ENCODE measurements at regions not wholly inside any gene's neighbourhood (a gene's known extent, or its start where the extent isn't known, plus 50 kb on each side); places are given as distances from the start of the nearest gene placed in this dataset.

GRCh38 chr3:66809595-66809958, 188.5 kb upstream of the KBTBD8 start:
- peaks cover 5% of the 10 kb centered on the region for H3K4me1 Mint-ChIP-seq
- Histone ChIP-seq H3K4me1 (no peaks in the 10 kb centered on the region), H3K4me2 (no peak overlapping the region), H3K27ac (no peak overlapping the region), H4K20me1 (ENCODE audit: low read depth) (no peaks in the 10 kb centered on the region), H3K9me3 (ENCODE audit: low read depth) (no peaks in the 10 kb centered on the region), H3K36me3 (no peaks in the 10 kb centered on the region), H3K79me2 (ENCODE audit: low read depth) (no peaks in the 10 kb centered on the region), H3K9ac (no peak overlapping the region), H3K27me3 (no peaks in the 10 kb centered on the region), H3F3A (ENCODE audit: low read depth) (peaks cover 5% of the 10 kb centered on the region), H3K4me3 (no peak overlapping the region), H2AFZ (replicated peaks) (peak overlapping the region; percentile 7)
- no peaks in the 10 kb centered on the region for H3K9me3 Mint-ChIP-seq
- peaks cover 5% of the 10 kb centered on the region for H3K27me3 Mint-ChIP-seq (ENCODE audit: insufficient read depth, low read depth)
- no peak overlapping the region for H3K4me3 Mint-ChIP-seq
- no peak for DNase-seq (ENCODE audit: low spot score)
- H3K27ac Mint-ChIP-seq: no peak overlapping the region
- H3K36me3 Mint-ChIP-seq: no peaks in the 10 kb centered on the region
- TF ChIP-seq EZH2 (IDR thresholded peaks at IDR 0.05) (no peak), EZH2phosphoT487 (IDR thresholded peaks at IDR 0.05) (no peak), CTCF (IDR thresholded peaks at IDR 0.05) (no peak)

- no peaks in the 10 kb centered on the region for H3K9me3 Mint-ChIP-seq
- peaks cover 18% of the 10 kb centered on the region for H3K4me1 Mint-ChIP-seq
- peak overlapping the region; percentile 24 for H3K27ac Mint-ChIP-seq
- H3K9ac ChIP-seq: no peak overlapping the region
- H3K4me2 ChIP-seq: no peak overlapping the region
- H4K20me1 ChIP-seq (ENCODE audit: low read depth): no peaks in the 10 kb centered on the region
- H3K79me2 ChIP-seq (ENCODE audit: low read depth): no peaks in the 10 kb centered on the region
- no peak for TF ChIP-seq EZH2 (IDR thresholded peaks at IDR 0.05)
- TF ChIP-seq EZH2phosphoT487 (IDR thresholded peaks at IDR 0.05): no peak
- no peak for TF ChIP-seq CTCF (IDR thresholded peaks at IDR 0.05)
- no peaks in the 10 kb centered on the region for H3K27me3 ChIP-seq
- no peak for DNase-seq (ENCODE audit: low spot score)
- H3F3A ChIP-seq (ENCODE audit: low read depth): peaks cover 5% of the 10 kb centered on the region
- no peak overlapping the region for H2AFZ ChIP-seq (replicated peaks)
- peaks cover 3% of the 10 kb centered on the region for H3K27me3 Mint-ChIP-seq (ENCODE audit: insufficient read depth, low read depth)
- no peaks in the 10 kb centered on the region for H3K36me3 Mint-ChIP-seq
- no peak overlapping the region for H3K27ac ChIP-seq
- H3K4me3 Mint-ChIP-seq: no peak overlapping the region
- no peaks in the 10 kb centered on the region for H3K36me3 ChIP-seq
- H3K4me1 ChIP-seq: no peaks in the 10 kb centered on the region
- no peak overlapping the region for H3K4me3 ChIP-seq
- no peaks in the 10 kb centered on the region for H3K9me3 ChIP-seq (ENCODE audit: low read depth)
Measured at GRCh38 chr3:66812136-66812535, 186.0 kb upstream of the KBTBD8 start.

GRCh38 chr3:66812741-66813140, 185.4 kb upstream of the KBTBD8 start:
- no peak overlapping the region for H3K9ac ChIP-seq
- H3K27ac ChIP-seq: no peak overlapping the region
- no peaks in the 10 kb centered on the region for H3K36me3 Mint-ChIP-seq
- H3K4me1 Mint-ChIP-seq: peaks cover 19% of the 10 kb centered on the region
- no peak overlapping the region for H3K4me3 ChIP-seq
- TF ChIP-seq CTCF (IDR thresholded peaks at IDR 0.05) (no peak), EZH2 (IDR thresholded peaks at IDR 0.05) (no peak), EZH2phosphoT487 (IDR thresholded peaks at IDR 0.05) (no peak)
- H3K9me3 ChIP-seq (ENCODE audit: low read depth): no peaks in the 10 kb centered on the region
- no peak overlapping the region for H3K4me3 Mint-ChIP-seq
- peaks cover 5% of the 10 kb centered on the region for H3F3A ChIP-seq (ENCODE audit: low read depth)
- H2AFZ ChIP-seq (replicated peaks): no peak overlapping the region
- H3K27me3 ChIP-seq: no peaks in the 10 kb centered on the region
- H3K4me2 ChIP-seq: no peak overlapping the region
- H3K36me3 ChIP-seq: no peaks in the 10 kb centered on the region
- H4K20me1 ChIP-seq (ENCODE audit: low read depth): no peaks in the 10 kb centered on the region
- DNase-seq (ENCODE audit: low spot score): no peak
- peak overlapping the region; percentile 24 for H3K27ac Mint-ChIP-seq
- H3K79me2 ChIP-seq (ENCODE audit: low read depth): no peaks in the 10 kb centered on the region
- H3K4me1 ChIP-seq: peaks cover under 1% of the 10 kb centered on the region
- H3K27me3 Mint-ChIP-seq (ENCODE audit: insufficient read depth, low read depth): peaks cover 3% of the 10 kb centered on the region
- no peaks in the 10 kb centered on the region for H3K9me3 Mint-ChIP-seq

Data from neural progenitor cell (in vitro differentiated cells).